HPDE6-E6E7 (cell line): ENCODE measurements at regions not wholly inside any gene's neighbourhood (a gene's known extent, or its start where the extent isn't known, plus 50 kb on each side); places are given as distances from the start of the nearest gene placed in this dataset.
"Not testable (repeated sequence)": the region's sequence is repeated elsewhere in the genome, so short reads cannot be mapped to it uniquely, and the experiment has no call there.

Source experiments
- DNase-seq: peaks from one replicate; pipeline ENCODE4 v3.0.0; 2011; ENCODE audit warnings: missing footprints; ENCODE audit errors: extremely low spot score

- no peak for DNase-seq
Measured at GRCh38 chr11:86749821-86750401, 50.4 kb upstream of the PRSS23 start.

- no peak for DNase-seq
Measured at GRCh38 chr11:86749376-86749775, 51.0 kb upstream of the PRSS23 start.

GRCh38 chr11:86748296-86748695, 52.0 kb upstream of the PRSS23 start:
- no peak for DNase-seq

GRCh38 chr11:86747801-86748200, 52.5 kb upstream of the PRSS23 start:
- DNase-seq: no peak

- DNase-seq: no peak
Measured at GRCh38 chr11:86746514-86746913, 53.8 kb upstream of the PRSS23 start.

- no peak for DNase-seq
Measured at GRCh38 chr11:86745571-86745970, 54.8 kb upstream of the PRSS23 start.

- peak; percentile 83 for DNase-seq
Measured at GRCh38 chr11:86743223-86744118, 56.9 kb upstream of the PRSS23 start.

GRCh38 chr11:86741839-86742805, 58.2 kb upstream of the PRSS23 start:
- peak; percentile 37 for DNase-seq

- DNase-seq: no peak
Measured at GRCh38 chr11:86741484-86741835, 58.9 kb upstream of the PRSS23 start.

- peak; percentile 66 for DNase-seq
Measured at GRCh38 chr11:86740628-86741483, 59.5 kb upstream of the PRSS23 start.

- DNase-seq: no peak
Measured at GRCh38 chr11:86738568-86738967, 61.8 kb upstream of the PRSS23 start.

- no peak for DNase-seq
Measured at GRCh38 chr11:86737737-86738136, 62.6 kb upstream of the PRSS23 start.

GRCh38 chr11:86737230-86737629, 63.1 kb upstream of the PRSS23 start:
- no peak for DNase-seq

- no peak for DNase-seq
Measured at GRCh38 chr11:86736291-86737143, 63.8 kb upstream of the PRSS23 start.

GRCh38 chr11:86735451-86736290, 63.3 kb upstream of the ME3 start:
- no peak for DNase-seq

- DNase-seq: not testable (repeated sequence)
Measured at GRCh38 chr11:86732739-86733138, 60.3 kb upstream of the ME3 start.

GRCh38 chr11:86732286-86732685, 59.9 kb upstream of the ME3 start:
- not testable (repeated sequence) for DNase-seq

GRCh38 chr11:86729576-86729975, 57.2 kb upstream of the ME3 start:
- DNase-seq: not testable (repeated sequence)

GRCh38 chr11:86728562-86728961, 56.1 kb upstream of the ME3 start:
- no peak for DNase-seq
